K562 (cell line): ENCODE measurements at regions not wholly inside any gene's neighbourhood (a gene's known extent, or its start where the extent isn't known, plus 50 kb on each side); places are given as distances from the start of the nearest gene placed in this dataset.

ENCODE experiments used
- ATAC-seq: fragments of 200-7000 bp; cut with Tn5 transposase; 3 replicates; pipeline ENCODE4 v1.9.1; 2020; ENCODE audit warnings: moderate library complexity
- BruUV-seq: library from RNA; stranded (reverse); fragments of 400-500 nt; replicated peaks from 2 replicates; lab custom pipeline; 2021; lab: Mats Ljungman, UMichigan
- CTCF ChIA-PET: fragments of 300-600 bp; formaldehyde crosslinking; extraction: SDS; loops from one replicate; lab custom pipeline; 2021; ENCODE audit warnings: low intra/inter-chr PET ratio; lab: Yijun Ruan, JAX
- POLR2A ChIA-PET: fragments of 300-600, 350-650 bp; sonication (Branson Sonifier 250); formaldehyde crosslinking; extraction: SDS; loops from one replicate; lab custom pipeline; 2021; ENCODE audit warnings: antibody characterized with exemption, inconsistent platforms; lab: Yijun Ruan, JAX
- DNase-seq, 4 experiments: peaks; one replicate each; pipeline versions ENCODE4 v3.0.0 to v3.0.0-alpha.2; 2011 to 2018; ENCODE audit warnings: low spot score in 3 of 4, mixed read lengths in 3 of 4; ENCODE audit errors: extremely low read depth in 1 of 4
- FAIRE-seq: peaks from 2 replicates; lab custom pipeline; 2011; peaks lifted over from hg19 to GRCh38; lab: Jason Lieb, UNC
- H2AFZ ChIP-seq: 2 replicates; pipeline ENCODE4 v1.6.0; 2011; ENCODE audit warnings: low read depth, low read length, control low read depth, inconsistent platforms
- H3K27ac ChIP-seq: fragments of 200-600 bp; 3 replicates; pipeline ENCODE4 v1.8.0; 2011; ENCODE audit warnings: low read depth, mild to moderate bottlenecking, control low read depth, inconsistent platforms, low read length, moderate library complexity, mixed read lengths; ENCODE audit errors: extremely low read depth
- H3K27me3 ChIP-seq, 2 experiments: fragments of 300-600 bp in 1 of 2; 2 replicates in 1 of 2; 3 replicates in 1 of 2; pipeline versions ENCODE4 v1.6.0 to v1.8.0; 2011; ENCODE audit warnings: inconsistent platforms in 2 of 2, low read length in 2 of 2, mild to moderate bottlenecking in 1 of 2, mixed read lengths in 1 of 2, moderate library complexity in 1 of 2; ENCODE audit not compliant: control insufficient read depth in 2 of 2, insufficient read depth in 2 of 2
- H3K36me3 ChIP-seq: fragments of 300-600 bp; 3 replicates; pipeline ENCODE4 v1.8.0; 2011; ENCODE audit warnings: mild to moderate bottlenecking, low read length, inconsistent platforms; ENCODE audit not compliant: control insufficient read depth, insufficient read depth
- H3K4me1 ChIP-seq, 2 experiments: fragments of 200-600 bp in 1 of 2; replicated peaks in 1 of 2; 2 replicates in 1 of 2; 3 replicates in 1 of 2; pipeline versions ENCODE4 v1.5.1 to v1.8.0; 2011; ENCODE audit warnings: inconsistent platforms in 2 of 2, low read length in 2 of 2, mild to moderate bottlenecking in 1 of 2, mixed read lengths in 1 of 2, moderate library complexity in 1 of 2; ENCODE audit not compliant: control insufficient read depth in 2 of 2, insufficient read depth in 2 of 2
- H3K4me2 ChIP-seq: 2 replicates; pipeline ENCODE4 v1.6.1; 2011; ENCODE audit warnings: low read length, control low read depth, inconsistent platforms, mixed read lengths; ENCODE audit not compliant: insufficient read depth
- H3K4me3 ChIP-seq: fragments of 200-600 bp; sonication (generic), shearing (Covaris generic); 2 replicates; pipeline ENCODE4 v1.5.1; 2016; ENCODE audit warnings: control low read depth, inconsistent platforms
- H3K79me2 ChIP-seq: fragments of 200-600 bp; 3 replicates; pipeline ENCODE4 v1.8.0; 2011; ENCODE audit warnings: low read length, inconsistent platforms; ENCODE audit not compliant: control insufficient read depth, insufficient read depth
- H3K9ac ChIP-seq, 2 experiments: 2 replicates each; pipeline versions ENCODE4 v1.6.0 to v1.6.1; 2011; ENCODE audit warnings: low read depth in 2 of 2, low read length in 2 of 2, control low read depth in 1 of 2, inconsistent platforms in 1 of 2, mild to moderate bottlenecking in 1 of 2, mixed read lengths in 1 of 2; ENCODE audit not compliant: insufficient read depth in 1 of 2
- H3K9me1 ChIP-seq: one replicate; pipeline ENCODE4 v1.6.0; 2011; ENCODE audit warnings: inconsistent platforms, mild to moderate bottlenecking, low read length, moderate library complexity; ENCODE audit not compliant: control insufficient read depth, insufficient read depth
- H3K9me3 ChIP-seq: replicated peaks from 2 replicates; pipeline ENCODE4 v1.5.1; 2011; ENCODE audit warnings: low read depth, low read length, inconsistent platforms; ENCODE audit not compliant: control insufficient read depth, insufficient read depth
- H4K20me1 ChIP-seq: replicated peaks from 2 replicates; pipeline ENCODE4 v1.6.1; 2011; ENCODE audit warnings: low read length, inconsistent platforms, mixed read lengths; ENCODE audit not compliant: control insufficient read depth, insufficient read depth
- C11orf30 ChIP-seq: fragments of 450-650 bp; IDR thresholded peaks from 2 replicates; pipeline ENCODE4 v1.6.1; 2016; ENCODE audit warnings: low read depth, mild to moderate bottlenecking
- CBFA2T3 ChIP-seq: fragments of 450-650 bp; IDR thresholded peaks from 2 replicates; pipeline ENCODE4 v1.6.1; 2017
- WGBS: fragments of 100-300 bp; shearing (Covaris generic); methylation state at CpG from one replicate; pipeline ENCODE4 v1.1.6; 2016; ENCODE audit warnings: low coverage, mixed read lengths; ENCODE audit not compliant: insufficient coverage; ENCODE audit errors: missing lambda C conversion rate; 5-methylcytosine and 5-hydroxymethylcytosine counted together
- in situ Hi-C: fragments of 300-500 bp; cut with MboI; formaldehyde crosslinking; loops from 4 replicates; pipeline ENCODE4 v1.15.0; 2018; ENCODE audit warnings: inconsistent platforms, mixed read lengths
- intact Hi-C: fragments of 100-400 bp; cut with micrococcal nuclease; formaldehyde crosslinking; loops from 2 replicates; pipeline ENCODE4 v1.14.2; 2022
- TF ChIP-seq, protein P1 (sequence below): fragments of 150-350 bp; conservative IDR thresholded peaks from 2 replicates; pipeline ENCODE4 v1.6.1; 2014; ENCODE audit warnings: low read length

DNA sequence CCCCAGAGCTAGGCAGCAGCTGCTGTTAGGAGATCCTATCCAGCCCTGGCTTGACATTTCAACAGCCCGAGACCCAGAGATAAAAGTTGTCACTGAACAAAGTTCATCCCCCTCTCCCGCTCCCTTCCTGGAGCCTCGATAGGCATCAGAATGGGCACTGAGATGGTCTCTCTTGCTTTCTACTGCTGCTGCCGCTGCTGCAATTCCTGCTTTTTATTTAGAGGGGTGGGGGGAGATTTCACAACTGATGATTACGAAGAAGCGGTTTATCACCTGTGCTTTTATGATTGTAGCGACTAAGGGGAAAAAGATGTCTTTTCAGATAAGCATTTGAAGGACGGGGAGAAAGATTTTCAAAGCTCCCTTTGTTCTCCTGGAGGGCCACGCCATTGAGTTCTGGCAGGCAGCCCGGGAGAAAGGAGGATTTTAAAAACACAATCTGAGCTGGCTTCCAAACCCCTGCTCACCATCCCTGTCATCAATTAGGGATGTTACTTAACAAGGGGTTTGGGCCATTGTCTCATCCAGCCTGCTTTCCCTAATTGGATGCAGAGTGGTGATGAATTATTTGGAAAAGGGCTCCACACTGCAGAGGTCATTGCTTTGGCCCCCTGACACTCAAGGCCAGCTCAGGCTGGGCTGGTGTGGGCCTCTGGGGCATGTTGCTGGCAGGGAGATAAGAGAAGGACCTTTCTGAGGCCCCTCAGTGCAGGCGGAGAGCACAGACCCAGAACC, 344.7 kb downstream of the BUD13 start:
- DNase-seq (no peak), ATAC-seq (no peak), FAIRE-seq (no peak)
- Histone ChIP-seq H3K9me3 (no peaks in the 10 kb centered on the region), H3K79me2 (no peaks in the 10 kb centered on the region), H3K4me2 (no peak overlapping the region), H3K36me3 (no peaks in the 10 kb centered on the region), H3K4me3 (no peak overlapping the region), H2AFZ (no peak overlapping the region), H3K9me1 (no peaks in the 10 kb centered on the region), H3K4me1 (no peaks in the 10 kb centered on the region), H3K27me3 (peaks cover 2 to 25% of the 10 kb centered on the region in 2 experiments; a peak in 3 of 5 replicates), H3K27ac (no peak overlapping the region), H4K20me1 (no peaks in the 10 kb centered on the region; the same call in 1 of the 2 replicates), H3K9ac (no peak overlapping the region)
- CTCF ChIA-PET, result no interaction called here
- in situ Hi-C loops, result no loop called here
- under 1% methylated on average over 11 of the region's 11 CpGs for WGBS
- intact Hi-C loops, result no loop called here
- TF ChIP-seq C11orf30, result no peak
- TF ChIP-seq CBFA2T3, result 0 out of 2 replicates have a peak, but pooled peaks have one; percentile 3
- TF ChIP-seq, protein P1, sequence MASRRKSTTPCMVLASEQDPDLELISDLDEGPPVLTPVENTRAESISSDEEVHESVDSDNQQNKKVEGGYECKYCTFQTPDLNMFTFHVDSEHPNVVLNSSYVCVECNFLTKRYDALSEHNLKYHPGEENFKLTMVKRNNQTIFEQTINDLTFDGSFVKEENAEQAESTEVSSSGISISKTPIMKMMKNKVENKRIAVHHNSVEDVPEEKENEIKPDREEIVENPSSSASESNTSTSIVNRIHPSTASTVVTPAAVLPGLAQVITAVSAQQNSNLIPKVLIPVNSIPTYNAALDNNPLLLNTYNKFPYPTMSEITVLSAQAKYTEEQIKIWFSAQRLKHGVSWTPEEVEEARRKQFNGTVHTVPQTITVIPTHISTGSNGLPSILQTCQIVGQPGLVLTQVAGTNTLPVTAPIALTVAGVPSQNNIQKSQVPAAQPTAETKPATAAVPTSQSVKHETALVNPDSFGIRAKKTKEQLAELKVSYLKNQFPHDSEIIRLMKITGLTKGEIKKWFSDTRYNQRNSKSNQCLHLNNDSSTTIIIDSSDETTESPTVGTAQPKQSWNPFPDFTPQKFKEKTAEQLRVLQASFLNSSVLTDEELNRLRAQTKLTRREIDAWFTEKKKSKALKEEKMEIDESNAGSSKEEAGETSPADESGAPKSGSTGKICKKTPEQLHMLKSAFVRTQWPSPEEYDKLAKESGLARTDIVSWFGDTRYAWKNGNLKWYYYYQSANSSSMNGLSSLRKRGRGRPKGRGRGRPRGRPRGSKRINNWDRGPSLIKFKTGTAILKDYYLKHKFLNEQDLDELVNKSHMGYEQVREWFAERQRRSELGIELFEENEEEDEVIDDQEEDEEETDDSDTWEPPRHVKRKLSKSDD, result no peak
- POLR2A ChIA-PET, result interaction anchor here (0.6 kb wide), 1 partner anchor 8 kb away, joined by 3 read pairs; no protein-coding TSS in a partner anchor
- BruUV-seq, result no TSS peak
